SK-N-SH treated with all-trans-retinoic acid at 6 μM for 48 hours (cell line): ENCODE measurements at regions not wholly inside any gene's neighbourhood (a gene's known extent, or its start where the extent isn't known, plus 50 kb on each side); places are given as distances from the start of the nearest gene placed in this dataset.

Source experiments
- CSRNP3 ChIP-seq: fragments of 250-450 bp; sonication (Bioruptor Pico); IDR thresholded peaks from 2 replicates; pipeline ENCODE4 v1.5.1; 2021; ENCODE audit warnings: mild to moderate bottlenecking, moderate library complexity
- ISL1 ChIP-seq: fragments of 250-450 bp; sonication (Bioruptor Pico); IDR thresholded peaks from 2 replicates; pipeline ENCODE4 v2.1.2; 2022; ENCODE audit warnings: mild to moderate bottlenecking, moderate library complexity
- OSR1 ChIP-seq: fragments of 250-450 bp; sonication (Bioruptor Pico); IDR thresholded peaks from 2 replicates; pipeline ENCODE4 v1.8.0; 2022; ENCODE audit warnings: moderate library complexity, mild to moderate bottlenecking, inconsistent platforms
- POU6F1 ChIP-seq: fragments of 250-450 bp; sonication (Bioruptor Pico); IDR thresholded peaks from 2 replicates; pipeline ENCODE4 v1.8.0; 2021; ENCODE audit warnings: low read depth, mild to moderate bottlenecking, moderate library complexity, borderline replicate concordance
- SNAI2 ChIP-seq: fragments of 250-450 bp; sonication (Bioruptor Pico); IDR thresholded peaks from 2 replicates; pipeline ENCODE4 v1.5.0; 2020; ENCODE audit warnings: mild to moderate bottlenecking, moderate library complexity
- TSHZ2 ChIP-seq: fragments of 250-450 bp; sonication (Bioruptor Pico); IDR thresholded peaks from 2 replicates; pipeline ENCODE4 v1.5.0; 2020; ENCODE audit warnings: mild to moderate bottlenecking, moderate library complexity

GRCh38 chr2:220815698-220816097 is 756.4 kb downstream of the EPHA4 start:
- TF ChIP-seq TSHZ2 (CRISPR knock-in tag) (no peak), POU6F1 (no peak), OSR1 (CRISPR knock-in tag) (no peak), SNAI2 (CRISPR knock-in tag) (no peak), CSRNP3 (CRISPR knock-in tag) (no peak), ISL1 (CRISPR knock-in tag) (no peak)
